HCT116 (cell line): ENCODE measurements at regions not wholly inside any gene's neighbourhood (a gene's known extent, or its start where the extent isn't known, plus 50 kb on each side); places are given as distances from the start of the nearest gene placed in this dataset.

Experiments used
- EZH2phosphoT487 ChIP-seq: fragments of 200-600 bp; IDR thresholded peaks from 2 replicates; pipeline ENCODE4 v1.6.1; 2018; ENCODE audit warnings: antibody characterized with exemption, borderline replicate concordance
- TF ChIP-seq, protein P1 (sequence below): IDR thresholded peaks from 2 replicates; pipeline ENCODE4 v1.6.1; 2012

DNA sequence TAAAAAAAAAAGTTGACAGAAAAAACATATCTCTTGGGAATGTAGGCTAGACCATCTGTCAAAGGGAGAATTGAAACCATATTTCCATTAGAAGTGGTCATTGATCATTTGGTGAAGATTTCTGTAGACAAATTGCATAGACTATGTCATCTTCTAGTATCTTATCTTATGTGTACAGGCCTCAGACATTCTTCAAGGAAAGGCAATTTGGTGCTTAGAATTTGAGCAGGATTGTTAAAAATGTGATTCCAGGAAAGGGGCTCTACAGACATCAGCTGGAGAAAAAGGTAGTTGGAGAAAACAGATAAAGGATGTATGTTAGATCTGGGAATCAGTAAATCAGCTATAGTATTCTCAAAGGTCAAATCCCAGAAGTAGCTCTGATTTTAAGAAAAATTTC is 627.1 kb downstream of the TMTC2 start:
- no peak for TF ChIP-seq EZH2phosphoT487
- TF ChIP-seq, protein P1, sequence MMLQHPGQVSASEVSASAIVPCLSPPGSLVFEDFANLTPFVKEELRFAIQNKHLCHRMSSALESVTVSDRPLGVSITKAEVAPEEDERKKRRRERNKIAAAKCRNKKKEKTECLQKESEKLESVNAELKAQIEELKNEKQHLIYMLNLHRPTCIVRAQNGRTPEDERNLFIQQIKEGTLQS: no peak
